HEK293 (cell line): ENCODE measurements at regions not wholly inside any gene's neighbourhood (a gene's known extent, or its start where the extent isn't known, plus 50 kb on each side); places are given as distances from the start of the nearest gene placed in this dataset.
"Not testable (repeated sequence)": the region's sequence is repeated elsewhere in the genome, so short reads cannot be mapped to it uniquely, and the experiment has no call there.

Source experiments
- CTCF ChIA-PET: fragments of 350-600 bp; formaldehyde crosslinking; extraction: SDS; loops from one replicate; lab custom pipeline; 2021; ENCODE audit warnings: antibody characterized with exemption; lab: Yijun Ruan, JAX
- POLR2A ChIA-PET: fragments of 300-600 bp; formaldehyde crosslinking; extraction: SDS; loops from one replicate; lab custom pipeline; 2020; ENCODE audit warnings: antibody characterized with exemption, inconsistent platforms; lab: Yijun Ruan, JAX
- H3K27ac ChIP-seq: fragments of 200-500 bp; sonication (Bioruptor generic); 2 replicates; pipeline ENCODE4 v1.5.1; 2014; ENCODE audit warnings: low read depth, low read length, control low read depth, inconsistent platforms; ENCODE audit errors: extremely low read depth
- H3K36me3 ChIP-seq, 2 experiments: fragments of 200-500 bp in 1 of 2; sonication (Bioruptor generic) in 1 of 2; 1 replicate in 1 of 2; 2 replicates in 1 of 2; pipeline ENCODE4 v1.5.1; 2014 to 2017; ENCODE audit warnings: inconsistent platforms in 2 of 2, low read length in 2 of 2; ENCODE audit not compliant: control insufficient read depth in 2 of 2, insufficient read depth in 1 of 2
- H3K4me1 ChIP-seq: fragments of 200-500 bp; sonication (Bioruptor generic); 2 replicates; pipeline ENCODE4 v1.5.1; 2014; ENCODE audit warnings: mild to moderate bottlenecking, low read length, inconsistent platforms; ENCODE audit not compliant: control insufficient read depth, insufficient read depth
- H3K4me3 ChIP-seq: 2 replicates; pipeline ENCODE4 v1.5.1; 2011; ENCODE audit warnings: low read depth, mild to moderate bottlenecking, control low read depth, low read length, moderate library complexity
- H3K9me3 ChIP-seq: fragments of 200-500 bp; sonication (Bioruptor generic); 2 replicates; pipeline ENCODE4 v1.5.1; 2014; ENCODE audit warnings: low read depth, low read length, inconsistent platforms; ENCODE audit not compliant: control insufficient read depth, insufficient read depth
- MYNN ChIP-seq: fragments of 450-650 bp; formaldehyde crosslinking; IDR thresholded peaks from 2 replicates; pipeline ENCODE4 v1.5.1; 2016; ENCODE audit warnings: missing biosample characterization, missing genetic modification characterization, borderline replicate concordance
- PRDM1 ChIP-seq: fragments of 450-650 bp; formaldehyde crosslinking; IDR thresholded peaks from 2 replicates; pipeline ENCODE4; 2016; ENCODE audit warnings: missing biosample characterization, missing genetic modification characterization
- ZNF174 ChIP-seq: fragments of 450-650 bp; formaldehyde crosslinking; IDR thresholded peaks from 2 replicates; pipeline ENCODE4 v1.5.0; 2017; ENCODE audit warnings: missing biosample characterization, mild to moderate bottlenecking, missing genetic modification characterization
- ZNF184 ChIP-seq: fragments of 450-650 bp; IDR thresholded peaks from 2 replicates; pipeline ENCODE4 v1.5.1; 2018; ENCODE audit warnings: missing biosample characterization, mild to moderate bottlenecking, missing genetic modification characterization
- ZNF292 ChIP-seq: fragments of 450-650 bp; formaldehyde crosslinking; IDR thresholded peaks from 2 replicates; pipeline ENCODE4 v1.5.1; 2016; ENCODE audit warnings: low read depth, missing biosample characterization, missing genetic modification characterization, borderline replicate concordance
- ZNF37A ChIP-seq: fragments of 450-650 bp; IDR thresholded peaks from 2 replicates; pipeline ENCODE4 v1.5.1; 2018; ENCODE audit warnings: missing biosample characterization, missing genetic modification characterization
- ZNF530 ChIP-seq: fragments of 450-650 bp; formaldehyde crosslinking; IDR thresholded peaks from 2 replicates; pipeline ENCODE4 v1.5.1; 2016; ENCODE audit warnings: low read depth, missing biosample characterization, missing genetic modification characterization
- ZNF549 ChIP-seq: fragments of 450-650 bp; IDR thresholded peaks from 2 replicates; pipeline ENCODE4 v1.5.1; 2018; ENCODE audit warnings: missing biosample characterization, missing genetic modification characterization, mild to moderate bottlenecking, inconsistent platforms, moderate library complexity
- ZNF555 ChIP-seq: fragments of 450-650 bp; formaldehyde crosslinking; conservative IDR thresholded peaks from 2 replicates; pipeline ENCODE4 v1.5.1; 2017; ENCODE audit warnings: missing biosample characterization, mild to moderate bottlenecking, missing genetic modification characterization, inconsistent platforms
- ZNF596 ChIP-seq: fragments of 450-650 bp; IDR thresholded peaks from 2 replicates; pipeline ENCODE4 v1.5.0; 2018; ENCODE audit warnings: missing biosample characterization, mild to moderate bottlenecking, missing genetic modification characterization, moderate library complexity
- ZNF654 ChIP-seq: fragments of 450-650 bp; formaldehyde crosslinking; IDR thresholded peaks from 2 replicates; pipeline ENCODE4 v1.5.1; 2016; ENCODE audit warnings: low read depth, missing biosample characterization, missing genetic modification characterization
- ZNF658 ChIP-seq: fragments of 450-650 bp; formaldehyde crosslinking; IDR thresholded peaks from 2 replicates; pipeline ENCODE4; 2016; ENCODE audit warnings: missing biosample characterization, missing genetic modification characterization
- ZNF664 ChIP-seq: fragments of 450-650 bp; formaldehyde crosslinking; IDR thresholded peaks from 2 replicates; pipeline ENCODE4 v1.5.1; 2016; ENCODE audit warnings: missing biosample characterization, missing genetic modification characterization
- ZNF677 ChIP-seq: fragments of 450-650 bp; IDR thresholded peaks from 2 replicates; pipeline ENCODE4 v1.5.0; 2018; ENCODE audit warnings: missing biosample characterization, mild to moderate bottlenecking, missing genetic modification characterization, moderate library complexity
- ZNF701 ChIP-seq: fragments of 450-650 bp; formaldehyde crosslinking; IDR thresholded peaks from 2 replicates; pipeline ENCODE4 v1.5.1; 2016; ENCODE audit warnings: missing biosample characterization, missing genetic modification characterization
- ZSCAN30 ChIP-seq: fragments of 450-650 bp; IDR thresholded peaks from 2 replicates; pipeline ENCODE4 v1.5.1; 2018; ENCODE audit warnings: missing biosample characterization, mild to moderate bottlenecking, missing genetic modification characterization, moderate library complexity
- TF ChIP-seq, protein P1 (sequence below): fragments of 450-650 bp; IDR thresholded peaks from 2 replicates; pipeline ENCODE4 v1.5.1; 2018; ENCODE audit warnings: missing biosample characterization, mild to moderate bottlenecking, missing genetic modification characterization
- TF ChIP-seq, protein P2 (sequence below): fragments of 450-650 bp; formaldehyde crosslinking; IDR thresholded peaks from 2 replicates; pipeline ENCODE4 v1.5.1; 2016; ENCODE audit warnings: missing biosample characterization, missing genetic modification characterization
- TF ChIP-seq, protein P3 (sequence below): fragments of 450-650 bp; formaldehyde crosslinking; IDR thresholded peaks from 2 replicates; pipeline ENCODE4 v1.5.1; 2016; ENCODE audit warnings: missing biosample characterization, missing genetic modification characterization
- TF ChIP-seq, protein P4 (sequence below): IDR thresholded peaks from 2 replicates; pipeline ENCODE4 v1.6.1; 2011; ENCODE audit warnings: mild to moderate bottlenecking, low read depth, low read length, borderline replicate concordance

DNA sequence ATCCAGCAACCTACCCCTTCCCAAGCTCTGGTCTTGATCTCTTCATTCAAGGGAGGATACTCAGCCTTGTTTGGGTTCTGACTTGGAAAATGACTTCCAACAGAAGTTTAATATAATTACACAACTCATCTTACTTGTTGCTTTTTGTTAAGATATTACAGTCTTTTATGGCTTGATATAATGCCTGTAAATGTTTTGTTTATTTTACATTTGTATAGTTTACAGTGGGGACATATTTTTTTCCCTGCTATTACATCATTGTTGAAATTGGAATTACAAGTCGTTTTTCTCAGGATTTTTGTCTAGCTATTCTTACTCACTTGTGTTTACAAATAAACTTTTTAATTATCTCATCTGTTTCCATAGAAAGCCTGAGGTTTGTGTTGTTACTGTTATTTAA is 436.0 kb downstream of the CNTNAP4 start:
- Histone ChIP-seq H3K4me1 (no peaks in the 10 kb centered on the region), H3K27ac (no peak overlapping the region), H3K36me3 (no peaks in the 10 kb centered on the region)
- POLR2A ChIA-PET, result no interaction called here
- CTCF ChIA-PET, result no interaction called here
- TF ChIP-seq ZNF701 (tag by site-specific recombination) (no peak), ZNF596 (no peak), ZNF530 (no peak), ZNF184 (no peak), ZNF664 (tag by site-specific recombination) (no peak), ZNF37A (tag by site-specific recombination) (no peak)
- TF ChIP-seq, protein P1, sequence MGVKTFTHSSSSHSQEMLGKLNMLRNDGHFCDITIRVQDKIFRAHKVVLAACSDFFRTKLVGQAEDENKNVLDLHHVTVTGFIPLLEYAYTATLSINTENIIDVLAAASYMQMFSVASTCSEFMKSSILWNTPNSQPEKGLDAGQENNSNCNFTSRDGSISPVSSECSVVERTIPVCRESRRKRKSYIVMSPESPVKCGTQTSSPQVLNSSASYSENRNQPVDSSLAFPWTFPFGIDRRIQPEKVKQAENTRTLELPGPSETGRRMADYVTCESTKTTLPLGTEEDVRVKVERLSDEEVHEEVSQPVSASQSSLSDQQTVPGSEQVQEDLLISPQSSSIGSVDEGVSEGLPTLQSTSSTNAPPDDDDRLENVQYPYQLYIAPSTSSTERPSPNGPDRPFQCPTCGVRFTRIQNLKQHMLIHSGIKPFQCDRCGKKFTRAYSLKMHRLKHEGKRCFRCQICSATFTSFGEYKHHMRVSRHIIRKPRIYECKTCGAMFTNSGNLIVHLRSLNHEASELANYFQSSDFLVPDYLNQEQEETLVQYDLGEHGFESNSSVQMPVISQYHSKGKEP (tag by site-specific recombination), result no peak
- TF ChIP-seq, all 188 proteins: peak for 0
- no peaks in the 10 kb centered on the region for H3K9me3 ChIP-seq
- no peak overlapping the region for H3K4me3 ChIP-seq

DNA sequence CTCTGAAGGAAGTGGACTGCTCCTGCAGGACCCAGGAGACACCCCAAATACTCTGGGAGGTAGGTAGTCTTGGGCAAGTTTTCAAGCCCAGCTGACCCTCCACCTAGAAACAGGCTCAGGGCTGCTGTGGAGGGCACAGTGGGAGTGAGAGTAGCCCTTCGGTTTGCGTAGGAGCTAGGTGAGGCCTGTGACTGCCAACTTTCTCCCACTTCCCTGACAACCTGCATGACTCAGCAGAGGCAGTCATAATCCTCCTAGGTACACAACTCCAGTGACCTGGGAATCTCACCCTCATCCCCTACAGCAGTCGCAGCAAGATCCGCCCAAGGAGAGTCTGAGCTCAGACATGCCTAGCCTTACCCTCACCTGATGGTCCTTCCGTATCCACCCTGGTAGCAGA is 439.1 kb downstream of the CNTNAP4 start:
- H3K27ac ChIP-seq, H3K4me1 ChIP-seq, POLR2A ChIA-PET, CTCF ChIA-PET, H3K4me3 ChIP-seq, H3K9me3 ChIP-seq, H3K36me3 ChIP-seq: not testable (repeated sequence)

DNA sequence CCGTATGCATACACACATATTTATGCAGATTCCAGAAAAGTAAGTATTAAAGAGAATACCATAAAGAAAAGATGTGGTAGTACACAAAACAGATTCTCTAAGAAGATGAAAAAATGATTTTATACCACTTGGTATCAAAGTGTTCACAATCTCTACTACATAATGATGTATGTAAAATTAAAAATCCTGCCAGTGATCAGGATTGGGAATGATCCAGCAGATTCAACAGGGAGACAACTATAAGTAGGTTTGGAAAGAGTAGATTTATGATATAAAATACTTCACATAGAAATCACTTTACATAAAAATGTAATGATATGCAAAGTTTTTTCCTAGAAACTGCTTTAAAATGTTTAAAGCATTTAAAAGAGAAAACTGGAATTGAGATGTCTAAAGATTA is 447.0 kb downstream of the CNTNAP4 start:
- Histone ChIP-seq H3K4me3 (no peak overlapping the region), H3K27ac (no peak overlapping the region), H3K36me3 (no peaks in the 10 kb centered on the region), H3K9me3 (no peaks in the 10 kb centered on the region), H3K4me1 (no peaks in the 10 kb centered on the region)
- TF ChIP-seq, protein P2, sequence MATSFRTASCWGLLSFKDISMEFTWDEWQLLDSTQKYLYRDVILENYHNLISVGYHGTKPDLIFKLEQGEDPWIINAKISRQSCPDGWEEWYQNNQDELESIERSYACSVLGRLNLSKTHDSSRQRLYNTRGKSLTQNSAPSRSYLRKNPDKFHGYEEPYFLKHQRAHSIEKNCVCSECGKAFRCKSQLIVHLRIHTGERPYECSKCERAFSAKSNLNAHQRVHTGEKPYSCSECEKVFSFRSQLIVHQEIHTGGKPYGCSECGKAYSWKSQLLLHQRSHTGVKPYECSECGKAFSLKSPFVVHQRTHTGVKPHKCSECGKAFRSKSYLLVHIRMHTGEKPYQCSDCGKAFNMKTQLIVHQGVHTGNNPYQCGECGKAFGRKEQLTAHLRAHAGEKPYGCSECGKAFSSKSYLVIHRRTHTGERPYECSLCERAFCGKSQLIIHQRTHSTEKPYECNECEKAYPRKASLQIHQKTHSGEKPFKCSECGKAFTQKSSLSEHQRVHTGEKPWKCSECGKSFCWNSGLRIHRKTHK (tag by site-specific recombination), result no peak
- ChIA-PET POLR2A (no interaction called here), CTCF (no interaction called here)

DNA sequence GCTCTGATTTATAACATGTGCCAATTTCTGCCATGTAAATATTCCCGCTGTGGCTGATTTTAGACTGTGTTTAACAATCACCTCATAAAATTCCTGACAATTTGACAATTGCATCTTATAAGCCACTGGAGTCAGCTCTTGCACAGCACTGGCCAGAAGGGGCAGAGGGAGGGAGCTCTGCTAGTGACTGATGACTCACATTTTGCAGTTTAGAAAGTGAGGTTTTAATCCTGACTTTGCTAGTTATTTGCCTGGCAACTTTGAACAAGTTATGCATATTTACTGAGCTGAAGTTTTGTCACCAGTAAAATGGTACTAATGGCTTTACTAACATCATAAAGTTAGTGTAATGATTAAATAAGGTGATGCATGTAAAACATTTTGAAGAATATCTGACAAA is 452.3 kb downstream of the CNTNAP4 start:
- Histone ChIP-seq H3K4me1 (no peaks in the 10 kb centered on the region), H3K27ac (no peak overlapping the region), H3K9me3 (no peaks in the 10 kb centered on the region), H3K36me3 (no peaks in the 10 kb centered on the region), H3K4me3 (no peak overlapping the region)
- CTCF ChIA-PET, result interaction anchor here (1.3 to 1.5 kb wide), 2 partner anchors 18 to 442 kb away, joined by 3 read pairs; no protein-coding TSS in a partner anchor
- POLR2A ChIA-PET, result no interaction called here
- TF ChIP-seq ZNF658 (tag by site-specific recombination), result no peak
- no peak for TF ChIP-seq ZNF654 (tag by site-specific recombination)
- TF ChIP-seq ZNF174 (tag by site-specific recombination), result no peak
- TF ChIP-seq, protein P3, sequence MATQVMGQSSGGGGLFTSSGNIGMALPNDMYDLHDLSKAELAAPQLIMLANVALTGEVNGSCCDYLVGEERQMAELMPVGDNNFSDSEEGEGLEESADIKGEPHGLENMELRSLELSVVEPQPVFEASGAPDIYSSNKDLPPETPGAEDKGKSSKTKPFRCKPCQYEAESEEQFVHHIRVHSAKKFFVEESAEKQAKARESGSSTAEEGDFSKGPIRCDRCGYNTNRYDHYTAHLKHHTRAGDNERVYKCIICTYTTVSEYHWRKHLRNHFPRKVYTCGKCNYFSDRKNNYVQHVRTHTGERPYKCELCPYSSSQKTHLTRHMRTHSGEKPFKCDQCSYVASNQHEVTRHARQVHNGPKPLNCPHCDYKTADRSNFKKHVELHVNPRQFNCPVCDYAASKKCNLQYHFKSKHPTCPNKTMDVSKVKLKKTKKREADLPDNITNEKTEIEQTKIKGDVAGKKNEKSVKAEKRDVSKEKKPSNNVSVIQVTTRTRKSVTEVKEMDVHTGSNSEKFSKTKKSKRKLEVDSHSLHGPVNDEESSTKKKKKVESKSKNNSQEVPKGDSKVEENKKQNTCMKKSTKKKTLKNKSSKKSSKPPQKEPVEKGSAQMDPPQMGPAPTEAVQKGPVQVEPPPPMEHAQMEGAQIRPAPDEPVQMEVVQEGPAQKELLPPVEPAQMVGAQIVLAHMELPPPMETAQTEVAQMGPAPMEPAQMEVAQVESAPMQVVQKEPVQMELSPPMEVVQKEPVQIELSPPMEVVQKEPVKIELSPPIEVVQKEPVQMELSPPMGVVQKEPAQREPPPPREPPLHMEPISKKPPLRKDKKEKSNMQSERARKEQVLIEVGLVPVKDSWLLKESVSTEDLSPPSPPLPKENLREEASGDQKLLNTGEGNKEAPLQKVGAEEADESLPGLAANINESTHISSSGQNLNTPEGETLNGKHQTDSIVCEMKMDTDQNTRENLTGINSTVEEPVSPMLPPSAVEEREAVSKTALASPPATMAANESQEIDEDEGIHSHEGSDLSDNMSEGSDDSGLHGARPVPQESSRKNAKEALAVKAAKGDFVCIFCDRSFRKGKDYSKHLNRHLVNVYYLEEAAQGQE (tag by site-specific recombination), result no peak
- no peak for TF ChIP-seq ZNF292 (tag by site-specific recombination)
- no peak for TF ChIP-seq ZSCAN30 (tag by site-specific recombination)
- TF ChIP-seq, protein P1 (tag by site-specific recombination), result no peak
- no peak for TF ChIP-seq PRDM1 (tag by site-specific recombination)
- no peak for TF ChIP-seq ZNF549
- TF ChIP-seq, protein P4, sequence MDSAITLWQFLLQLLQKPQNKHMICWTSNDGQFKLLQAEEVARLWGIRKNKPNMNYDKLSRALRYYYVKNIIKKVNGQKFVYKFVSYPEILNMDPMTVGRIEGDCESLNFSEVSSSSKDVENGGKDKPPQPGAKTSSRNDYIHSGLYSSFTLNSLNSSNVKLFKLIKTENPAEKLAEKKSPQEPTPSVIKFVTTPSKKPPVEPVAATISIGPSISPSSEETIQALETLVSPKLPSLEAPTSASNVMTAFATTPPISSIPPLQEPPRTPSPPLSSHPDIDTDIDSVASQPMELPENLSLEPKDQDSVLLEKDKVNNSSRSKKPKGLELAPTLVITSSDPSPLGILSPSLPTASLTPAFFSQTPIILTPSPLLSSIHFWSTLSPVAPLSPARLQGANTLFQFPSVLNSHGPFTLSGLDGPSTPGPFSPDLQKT, result no peak
- TF ChIP-seq ZNF555, result no peak
- no peak for TF ChIP-seq MYNN (tag by site-specific recombination)
- TF ChIP-seq ZNF677 (tag by site-specific recombination), result no peak
